NB4 (cell line): ENCODE measurements at regions not wholly inside any gene's neighbourhood (a gene's known extent, or its start where the extent isn't known, plus 50 kb on each side); places are given as distances from the start of the nearest gene placed in this dataset.

Source experiments
- TF ChIP-seq, protein P1 (sequence below): IDR thresholded peaks from 2 replicates; pipeline ENCODE4 v1.6.1; 2011; ENCODE audit warnings: low read depth, low read length
- TF ChIP-seq, protein P2 (sequence below): IDR thresholded peaks from one replicate; pipeline ENCODE4 v1.5.1; 2012; ENCODE audit warnings: low read depth, low read length

GRCh38 chr7:67912437-67912836, 915.8 kb downstream of the TYW1 start:
- TF ChIP-seq, protein P1, sequence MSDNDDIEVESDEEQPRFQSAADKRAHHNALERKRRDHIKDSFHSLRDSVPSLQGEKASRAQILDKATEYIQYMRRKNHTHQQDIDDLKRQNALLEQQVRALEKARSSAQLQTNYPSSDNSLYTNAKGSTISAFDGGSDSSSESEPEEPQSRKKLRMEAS, result no peak
- TF ChIP-seq, protein P2, sequence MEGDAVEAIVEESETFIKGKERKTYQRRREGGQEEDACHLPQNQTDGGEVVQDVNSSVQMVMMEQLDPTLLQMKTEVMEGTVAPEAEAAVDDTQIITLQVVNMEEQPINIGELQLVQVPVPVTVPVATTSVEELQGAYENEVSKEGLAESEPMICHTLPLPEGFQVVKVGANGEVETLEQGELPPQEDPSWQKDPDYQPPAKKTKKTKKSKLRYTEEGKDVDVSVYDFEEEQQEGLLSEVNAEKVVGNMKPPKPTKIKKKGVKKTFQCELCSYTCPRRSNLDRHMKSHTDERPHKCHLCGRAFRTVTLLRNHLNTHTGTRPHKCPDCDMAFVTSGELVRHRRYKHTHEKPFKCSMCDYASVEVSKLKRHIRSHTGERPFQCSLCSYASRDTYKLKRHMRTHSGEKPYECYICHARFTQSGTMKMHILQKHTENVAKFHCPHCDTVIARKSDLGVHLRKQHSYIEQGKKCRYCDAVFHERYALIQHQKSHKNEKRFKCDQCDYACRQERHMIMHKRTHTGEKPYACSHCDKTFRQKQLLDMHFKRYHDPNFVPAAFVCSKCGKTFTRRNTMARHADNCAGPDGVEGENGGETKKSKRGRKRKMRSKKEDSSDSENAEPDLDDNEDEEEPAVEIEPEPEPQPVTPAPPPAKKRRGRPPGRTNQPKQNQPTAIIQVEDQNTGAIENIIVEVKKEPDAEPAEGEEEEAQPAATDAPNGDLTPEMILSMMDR, result no peak
